HCT116 (cell line): ENCODE measurements at regions not wholly inside any gene's neighbourhood (a gene's known extent, or its start where the extent isn't known, plus 50 kb on each side); places are given as distances from the start of the nearest gene placed in this dataset.

ENCODE experiments used
- ATAC-seq: fragments of 200-7000 bp; cut with Tn5 transposase; 2 replicates; pipeline ENCODE4 v1.9.1; 2020; ENCODE audit warnings: mild to moderate bottlenecking, moderate library complexity
- BruUV-seq: library from RNA; stranded (reverse); fragments of 400-500 nt; replicated peaks from 2 replicates; lab custom pipeline; 2021; lab: Mats Ljungman, UMichigan
- CTCF ChIA-PET: fragments of 300-600 bp; sonication (Branson Sonifier 250); formaldehyde crosslinking; loops from one replicate; lab custom pipeline; 2021; ENCODE audit warnings: antibody characterized with exemption; lab: Charles Lee
- POLR2A ChIA-PET: fragments of 300-600, 350-600 bp; sonication (Branson Sonifier 250); formaldehyde crosslinking; loops from one replicate; lab custom pipeline; 2021; ENCODE audit warnings: antibody characterized with exemption; lab: Charles Lee
- RAD21 ChIA-PET, 2 experiments: fragments of 300-600 bp; sonication (Branson Sonifier 250); formaldehyde crosslinking; loops; one replicate each; lab custom pipeline; 2023; ENCODE audit warnings: low total read pairs in 2 of 2; ENCODE audit not compliant: uncharacterized antibody in 2 of 2, unreplicated experiment in 2 of 2, low non-redundant PET in 1 of 2; lab: Charles Lee
- DNase-seq: peaks from one replicate; pipeline ENCODE4 v3.0.0-alpha.2; 2010; ENCODE audit warnings: low read depth, low spot score
- H2AFZ ChIP-seq: fragments of 200-600 bp; shearing (Covaris generic), sonication (generic); 2 replicates; pipeline ENCODE4 v1.6.1; 2017; ENCODE audit warnings: low read depth, mixed run types, mixed read lengths, antibody characterized with exemption, low read length; ENCODE audit not compliant: poor library complexity, severe bottlenecking
- H3K27ac ChIP-seq: 2 replicates; pipeline ENCODE4 v1.5.1; 2012; ENCODE audit warnings: low read depth, low read length
- H3K27me3 ChIP-seq: fragments of 200-600 bp; sonication (generic); 2 replicates; pipeline ENCODE4 v1.6.1; 2016; ENCODE audit warnings: mixed run types, low read length, mixed read lengths; ENCODE audit not compliant: insufficient read depth
- H3K36me3 ChIP-seq, 2 experiments: fragments of 200-500 bp in 1 of 2; fragments of 200-600 bp in 1 of 2; sonication (Bioruptor generic) in 1 of 2; sonication (generic) in 1 of 2; 2 replicates each; pipeline versions ENCODE4 v1.5.1 to v1.6.1; 2014 to 2016; ENCODE audit warnings: low read length in 2 of 2, inconsistent platforms in 1 of 2, mixed read lengths in 1 of 2, mixed run types in 1 of 2; ENCODE audit not compliant: insufficient read depth in 2 of 2, control insufficient read depth in 1 of 2
- H3K4me1 ChIP-seq, 2 experiments: fragments of 200-600 bp in 1 of 2; sonication (generic) in 1 of 2; 2 replicates each; pipeline versions ENCODE4 v1.5.1 to v1.6.1; 2012 to 2017; ENCODE audit warnings: low read length in 2 of 2, inconsistent platforms in 1 of 2, mild to moderate bottlenecking in 1 of 2, mixed read lengths in 1 of 2, mixed run types in 1 of 2, moderate library complexity in 1 of 2; ENCODE audit not compliant: insufficient read depth in 2 of 2, control insufficient read depth in 1 of 2
- H3K4me2 ChIP-seq: fragments of 200-600 bp; sonication (generic); 2 replicates; pipeline ENCODE4 v1.6.1; 2017; ENCODE audit warnings: mixed run types, low read length, mixed read lengths
- H3K4me3 ChIP-seq, 2 experiments: fragments of 200-600 bp in 1 of 2; sonication (generic) in 1 of 2; replicated peaks in 1 of 2; 2 replicates each; pipeline ENCODE4 v1.5.1; 2011 to 2016; ENCODE audit warnings: low read length in 2 of 2, control low read depth in 1 of 2, low read depth in 1 of 2, mild to moderate bottlenecking in 1 of 2, mixed read lengths in 1 of 2, mixed run types in 1 of 2
- H3K79me2 ChIP-seq: fragments of 200-600 bp; sonication (generic); 2 replicates; pipeline ENCODE4 v1.6.1; 2017; ENCODE audit warnings: mild to moderate bottlenecking, mixed run types, low read length, moderate library complexity, mixed read lengths; ENCODE audit not compliant: insufficient read depth
- H3K9ac ChIP-seq: fragments of 200-600 bp; sonication (generic); 2 replicates; pipeline ENCODE4 v1.6.1; 2016; ENCODE audit warnings: low read length, mixed read lengths
- H3K9me2 ChIP-seq: fragments of 200-600 bp; sonication (generic), shearing (Covaris generic); 2 replicates; pipeline ENCODE4 v1.6.1; 2017; ENCODE audit warnings: mixed run types, mild to moderate bottlenecking, moderate library complexity; ENCODE audit not compliant: insufficient read depth
- H3K9me3 ChIP-seq, 2 experiments: fragments of 200-500 bp in 1 of 2; fragments of 200-600 bp in 1 of 2; sonication (Bioruptor generic) in 1 of 2; sonication (generic) in 1 of 2; 2 replicates each; pipeline ENCODE4 v1.6.1; 2014 to 2017; ENCODE audit warnings: low read length in 2 of 2, mixed read lengths in 2 of 2, inconsistent platforms in 1 of 2, low read depth in 1 of 2, mild to moderate bottlenecking in 1 of 2, mixed run types in 1 of 2, moderate library complexity in 1 of 2; ENCODE audit not compliant: control insufficient read depth in 1 of 2, insufficient read depth in 1 of 2
- H4K20me1 ChIP-seq: fragments of 200-600 bp; sonication (generic), shearing (Covaris generic); 2 replicates; pipeline ENCODE4 v1.6.1; 2017; ENCODE audit warnings: mixed run types, mild to moderate bottlenecking, moderate library complexity; ENCODE audit not compliant: insufficient read depth
- ATF3 ChIP-seq: IDR thresholded peaks from 2 replicates; pipeline ENCODE4 v1.6.1; 2012
- CBX3 ChIP-seq: IDR thresholded peaks from 2 replicates; pipeline ENCODE4 v1.6.1; 2012; ENCODE audit warnings: low read depth
- EGR1 ChIP-seq: IDR thresholded peaks from 2 replicates; pipeline ENCODE4 v1.6.1; 2012; ENCODE audit warnings: low read depth
- ELF1 ChIP-seq: IDR thresholded peaks from 2 replicates; pipeline ENCODE4 v1.6.1; 2012; ENCODE audit warnings: low read depth, borderline replicate concordance
- EZH2phosphoT487 ChIP-seq: fragments of 200-600 bp; IDR thresholded peaks from 2 replicates; pipeline ENCODE4 v1.6.1; 2018; ENCODE audit warnings: antibody characterized with exemption, borderline replicate concordance
- JUND ChIP-seq: IDR thresholded peaks from 2 replicates; pipeline ENCODE4 v1.6.1; 2012
- POLR2A ChIP-seq: IDR thresholded peaks from 2 replicates; pipeline ENCODE4 v1.7.0; 2011; ENCODE audit warnings: borderline replicate concordance; ENCODE audit not compliant: insufficient read depth, insufficient read length; ENCODE audit errors: extremely low read depth
- POLR2AphosphoS5 ChIP-seq: IDR thresholded peaks from 2 replicates; pipeline ENCODE4 v1.6.1; 2011; ENCODE audit warnings: mild to moderate bottlenecking, low read depth, low read length, moderate library complexity
- RAD21 ChIP-seq: IDR thresholded peaks from 2 replicates; pipeline ENCODE4 v1.6.1; 2012; ENCODE audit warnings: low read depth, mild to moderate bottlenecking
- SIN3A ChIP-seq: IDR thresholded peaks from 2 replicates; pipeline ENCODE4 v1.6.1; 2012; ENCODE audit warnings: low read depth
- SP1 ChIP-seq: IDR thresholded peaks from 2 replicates; pipeline ENCODE4 v1.6.1; 2012; ENCODE audit warnings: low read depth
- SRF ChIP-seq: IDR thresholded peaks from 2 replicates; pipeline ENCODE4 v1.6.1; 2012; ENCODE audit warnings: low read depth
- TCF7L2 ChIP-seq: IDR thresholded peaks from 2 replicates; pipeline ENCODE4 v1.7.0; 2011; ENCODE audit warnings: borderline replicate concordance, inconsistent platforms; ENCODE audit not compliant: insufficient read depth, insufficient read length; ENCODE audit errors: extremely low read depth
- YY1 ChIP-seq: IDR thresholded peaks from 2 replicates; pipeline ENCODE4 v1.6.1; 2011; ENCODE audit warnings: low read length, low read depth, moderate library complexity, mild to moderate bottlenecking; ENCODE audit not compliant: insufficient replicate concordance; ENCODE audit errors: extremely low read depth
- ZBTB33 ChIP-seq: IDR thresholded peaks from 2 replicates; pipeline ENCODE4 v1.6.1; 2011; ENCODE audit warnings: mild to moderate bottlenecking, low read length, moderate library complexity; ENCODE audit not compliant: insufficient replicate concordance; ENCODE audit errors: extremely low read depth
- ZFX ChIP-seq: fragments of 450-650 bp; IDR thresholded peaks from 2 replicates; pipeline ENCODE4 v1.6.1; 2017
- ZNF274 ChIP-seq: fragments of 200-500 bp; sonication (Bioruptor generic); IDR thresholded peaks from 2 replicates; pipeline ENCODE4 v1.6.1; 2014; ENCODE audit warnings: mild to moderate bottlenecking, low read depth, low read length, inconsistent platforms
- intact Hi-C: fragments of 100-400 bp; cut with micrococcal nuclease; formaldehyde crosslinking; loops from 2 replicates; pipeline ENCODE4 v1.10.0; 2022

GRCh38 chr20:63060057-63060991 lies 53.6 kb upstream of the BHLHE23 start:
- no peaks in the 10 kb centered on the region for H3K36me3 ChIP-seq
- ATAC-seq = no peak
- 0 out of 4 replicates have a peak, but pooled peaks cover 0 to 3% of the 10 kb centered on the region in 2 experiments for H3K4me1 ChIP-seq
- no peaks in the 10 kb centered on the region for H4K20me1 ChIP-seq
- no peak overlapping the region for H3K27ac ChIP-seq
- no peaks in the 10 kb centered on the region for H3K9me2 ChIP-seq
- ChIA-PET RAD21 (no interaction called here), CTCF (no interaction called here)
- H3K4me3 ChIP-seq = no peak overlapping the region
- H3K4me2 ChIP-seq = no peak overlapping the region
- H3K27me3 ChIP-seq = peaks cover 8% of the 10 kb centered on the region; the same call in 1 of the 2 replicates
- no peaks in the 10 kb centered on the region for H3K79me2 ChIP-seq
- H3K9ac ChIP-seq = no peak overlapping the region
- H2AFZ ChIP-seq = no peak overlapping the region
- TF ChIP-seq CBX3 (no peak), ZFX (no peak), SRF (no peak), POLR2AphosphoS5 (no peak), EGR1 (no peak)
- TF ChIP-seq, all 23 proteins: peak for 0
- DNase-seq = no peak
- no TSS peak for BruUV-seq
- POLR2A ChIA-PET = no interaction called here
- intact Hi-C loops = no loop called here
- no peaks in the 10 kb centered on the region; a peak in 1 of 4 replicates for H3K9me3 ChIP-seq

GRCh38 chr20:63059684-63060056 lies 52.9 kb upstream of the BHLHE23 start:
- no peaks in the 10 kb centered on the region for H3K79me2 ChIP-seq
- H3K4me1 ChIP-seq = 0 out of 4 replicates have a peak, but pooled peaks cover 0 to 3% of the 10 kb centered on the region in 2 experiments
- ChIA-PET CTCF (interaction anchor here (1.3 kb wide), 1 partner anchor 165 kb away, joined by 3 read pairs; no protein-coding TSS in a partner anchor), POLR2A (no interaction called here), RAD21 (interaction anchor here in 1 of 2 experiments (0.6 kb wide), 1 partner anchor 30 kb away, joined by 3 read pairs; no protein-coding TSS in a partner anchor)
- BruUV-seq = no TSS peak
- intact Hi-C loops = no loop called here
- H3K9me3 ChIP-seq = no peaks in the 10 kb centered on the region; a peak in 1 of 4 replicates
- no peaks in the 10 kb centered on the region for H3K9me2 ChIP-seq
- no peak overlapping the region for H3K9ac ChIP-seq
- no peak overlapping the region for H3K27ac ChIP-seq
- H2AFZ ChIP-seq = no peak overlapping the region
- H3K27me3 ChIP-seq = peaks cover 8% of the 10 kb centered on the region; the same call in 1 of the 2 replicates
- ATAC-seq = no peak
- H3K4me2 ChIP-seq = no peak overlapping the region
- no peaks in the 10 kb centered on the region for H3K36me3 ChIP-seq
- DNase-seq = no peak
- H4K20me1 ChIP-seq = no peaks in the 10 kb centered on the region
- H3K4me3 ChIP-seq = no peak overlapping the region
- no peak for TF ChIP-seq EZH2phosphoT487
- no peak for TF ChIP-seq ATF3
- no peak for TF ChIP-seq ZBTB33
- no peak for TF ChIP-seq ZNF274
- TF ChIP-seq CBX3 = no peak
- no peak for TF ChIP-seq TCF7L2
- no peak for TF ChIP-seq POLR2AphosphoS5
- TF ChIP-seq POLR2A = no peak
- no peak for TF ChIP-seq JUND
- no peak for TF ChIP-seq EGR1
- TF ChIP-seq YY1 = no peak
- no peak for TF ChIP-seq SIN3A
- no peak for TF ChIP-seq RAD21
- TF ChIP-seq ELF1 = no peak
- TF ChIP-seq SP1 = no peak
